NCI-H146 (cell line): ENCODE measurements at regions not wholly inside any gene's neighbourhood (a gene's known extent, or its start where the extent isn't known, plus 50 kb on each side); places are given as distances from the start of the nearest gene placed in this dataset.

ENCODE experiments used
- DNase-seq: peaks from one replicate; lab custom pipeline; 2025; lab: John Stamatoyannopoulos, UW

DNA sequence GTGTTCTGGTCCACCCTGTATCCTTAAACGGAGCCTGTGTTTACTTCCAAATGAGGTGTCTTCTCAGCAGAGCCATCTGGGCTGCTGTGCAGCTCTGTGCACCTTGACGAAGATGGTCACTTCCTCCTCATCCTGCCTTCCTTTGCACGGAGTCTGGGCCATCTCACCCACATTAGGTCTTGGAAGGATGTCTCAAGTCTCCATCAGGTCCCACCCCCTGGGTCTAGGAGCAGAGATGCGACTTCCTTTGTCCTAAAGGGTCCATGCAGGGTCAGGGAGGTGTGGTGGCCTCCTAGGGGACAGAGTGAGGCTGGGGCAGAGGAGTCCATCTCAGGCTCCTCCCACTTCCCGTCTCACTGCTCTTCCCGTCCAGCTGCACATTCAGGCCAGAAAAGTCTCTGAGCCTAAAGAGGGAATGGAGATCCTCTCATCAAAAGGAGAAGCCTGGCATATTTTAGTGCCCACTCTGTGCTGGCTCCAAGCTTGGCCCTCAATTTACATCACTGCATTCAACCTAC is 209.2 kb downstream of the MATN1 start:
- no peak for DNase-seq

DNA sequence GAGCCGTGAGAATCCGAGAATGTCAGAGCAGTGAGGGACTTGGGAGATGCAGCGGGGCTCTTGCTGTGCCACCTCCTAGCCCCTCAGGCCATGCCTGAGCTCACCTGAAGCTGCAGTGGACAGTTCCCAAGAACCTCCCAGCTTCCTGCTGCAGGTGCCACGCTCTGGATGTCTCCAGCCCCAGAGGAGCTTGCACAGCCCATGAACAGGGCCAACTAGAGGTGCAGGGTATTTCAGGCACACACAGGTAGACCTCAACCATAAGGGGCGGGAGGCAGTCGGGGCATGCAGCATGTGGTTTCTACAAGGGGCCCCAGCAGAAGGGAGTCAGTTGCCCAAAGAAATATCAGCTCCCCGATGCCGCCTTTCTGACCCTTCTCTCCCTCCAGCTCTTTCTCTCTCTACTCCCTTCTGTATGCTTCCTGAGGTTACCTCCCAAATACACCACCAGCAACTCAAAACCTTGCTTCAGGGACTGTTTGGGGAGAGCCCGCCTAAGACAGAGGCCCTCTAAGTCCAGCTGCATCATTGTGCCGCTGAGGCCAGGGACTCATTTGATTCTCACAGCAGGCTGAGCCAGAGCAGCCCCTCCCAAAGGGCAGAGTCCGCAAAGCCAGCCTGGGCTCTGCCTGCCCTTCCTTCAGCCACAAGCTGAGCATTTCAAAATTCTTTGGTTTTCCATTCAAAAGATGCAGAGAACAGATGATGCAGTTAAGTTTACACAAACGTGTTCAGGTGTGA is 209.8 kb downstream of the MATN1 start:
- DNase-seq, result no peak

DNA sequence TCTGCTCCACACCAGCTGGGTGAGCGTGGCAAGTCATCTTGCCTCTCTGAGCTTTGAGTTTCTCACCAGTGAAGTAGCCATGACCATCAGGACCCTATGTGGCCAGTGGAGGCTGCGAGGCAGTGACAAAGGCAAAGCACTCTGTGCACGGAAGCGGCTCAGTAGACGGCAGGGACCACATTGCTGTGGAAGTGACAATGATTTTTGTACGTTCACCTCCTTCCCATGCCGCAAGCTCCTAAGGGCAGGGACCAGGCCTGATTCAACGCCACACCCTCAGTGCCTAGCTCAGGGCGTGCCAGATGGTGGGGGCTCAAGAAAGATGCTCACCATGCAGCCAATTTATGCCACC is 210.5 kb downstream of the MATN1 start:
- DNase-seq, result no peak

DNA sequence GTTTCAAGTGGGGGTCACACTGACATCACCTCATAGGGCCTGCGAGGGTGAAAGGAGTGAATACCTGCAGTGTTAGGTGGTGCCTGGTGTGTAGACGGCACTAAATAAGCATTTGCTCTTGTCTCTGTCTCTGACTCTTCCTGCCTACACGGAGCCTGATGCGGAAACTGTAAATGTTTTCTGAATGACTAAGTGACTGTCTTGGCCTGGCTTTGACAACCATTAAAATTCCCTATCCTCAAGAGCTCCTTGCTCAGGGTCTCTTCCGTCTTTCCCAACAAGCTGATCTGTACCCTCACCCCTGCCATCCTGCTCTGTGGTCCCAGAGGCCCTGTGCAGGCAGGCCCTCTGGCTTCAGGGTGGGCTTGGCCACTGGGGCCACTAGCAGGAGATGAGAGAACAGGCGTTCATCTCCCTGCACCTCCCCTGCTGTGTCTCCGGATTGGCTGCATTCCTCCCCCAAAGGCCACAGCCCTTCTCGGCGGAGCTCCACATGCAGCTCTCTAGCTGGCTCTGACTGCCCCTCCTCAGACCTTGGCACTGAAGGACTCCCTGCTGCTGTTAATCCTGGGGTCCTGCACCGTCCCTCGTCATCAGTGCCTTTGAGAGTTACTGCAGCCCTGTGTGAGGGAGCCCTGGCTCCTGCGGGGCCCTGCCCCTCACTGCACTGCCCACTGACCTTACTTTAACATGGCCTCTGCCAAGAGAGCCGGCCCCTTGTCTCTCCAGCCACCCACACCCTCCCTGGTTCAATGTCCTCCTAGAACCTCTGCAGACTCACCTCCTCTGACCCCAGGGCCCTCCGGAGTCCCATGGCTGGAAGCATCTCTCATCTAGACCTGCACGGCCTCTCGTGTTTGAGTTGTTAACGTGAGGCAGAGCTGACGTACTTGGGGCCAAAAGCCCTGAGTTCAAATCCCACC is 211.1 kb downstream of the MATN1 start:
- no peak for DNase-seq

DNA sequence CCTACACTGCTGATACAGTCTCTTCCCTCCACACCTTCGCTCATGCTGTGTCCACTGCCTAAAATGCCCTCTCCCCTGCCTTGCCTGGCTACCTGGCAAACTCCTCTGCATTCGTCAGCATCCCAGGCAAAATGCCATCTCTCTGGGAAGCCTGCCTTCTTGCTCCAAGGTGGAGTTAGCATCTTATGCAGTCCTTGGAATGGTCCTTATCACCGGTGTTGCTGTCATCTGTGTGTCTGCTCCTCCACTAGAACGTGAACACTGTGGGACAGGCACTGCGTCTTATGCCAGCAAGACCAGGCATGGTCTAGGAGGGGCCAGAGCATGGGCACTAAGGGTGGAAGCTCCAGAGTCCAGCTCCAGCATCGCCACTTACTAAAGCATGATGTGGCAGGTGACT is 211.8 kb downstream of the MATN1 start:
- no peak for DNase-seq

DNA sequence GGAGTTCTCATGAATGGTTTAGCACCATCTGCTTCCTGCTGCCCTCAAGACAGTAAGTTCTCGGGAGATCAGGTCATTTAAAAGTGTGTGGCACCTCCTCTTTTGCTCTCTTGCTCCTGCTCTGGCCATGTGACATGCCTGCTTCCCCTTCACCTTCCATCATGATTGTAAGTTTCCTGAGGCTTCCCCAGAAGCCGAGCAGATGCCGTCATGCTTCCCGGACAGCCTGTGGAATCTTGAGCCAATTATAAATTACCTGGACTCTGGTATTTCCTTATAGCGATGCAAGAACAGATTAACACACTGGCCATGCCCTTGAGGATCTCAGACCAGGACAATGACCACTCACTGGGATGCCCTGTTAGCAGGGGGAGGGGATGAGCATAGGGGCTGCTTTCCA is 212.3 kb downstream of the MATN1 start:
- no peak for DNase-seq

DNA sequence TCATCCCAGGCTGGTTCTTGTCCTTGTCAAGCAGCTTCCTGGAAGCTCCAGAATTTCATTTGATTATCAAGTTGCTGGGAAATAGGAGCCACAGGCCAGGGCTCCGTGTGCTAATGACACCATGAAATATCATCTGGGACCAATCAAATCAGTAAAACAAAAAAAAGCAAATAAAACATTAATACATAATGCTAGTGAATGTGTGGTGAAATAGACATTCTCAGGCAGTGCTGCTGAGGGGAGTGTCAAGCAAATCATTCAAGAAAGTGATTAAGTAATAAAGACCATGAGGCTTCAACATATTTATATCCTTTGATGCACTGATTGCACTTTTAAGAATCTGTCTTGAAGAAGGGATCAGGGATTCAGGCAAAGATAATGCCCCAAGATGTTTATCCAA is 213.7 kb downstream of the MATN1 start:
- DNase-seq, result no peak

DNA sequence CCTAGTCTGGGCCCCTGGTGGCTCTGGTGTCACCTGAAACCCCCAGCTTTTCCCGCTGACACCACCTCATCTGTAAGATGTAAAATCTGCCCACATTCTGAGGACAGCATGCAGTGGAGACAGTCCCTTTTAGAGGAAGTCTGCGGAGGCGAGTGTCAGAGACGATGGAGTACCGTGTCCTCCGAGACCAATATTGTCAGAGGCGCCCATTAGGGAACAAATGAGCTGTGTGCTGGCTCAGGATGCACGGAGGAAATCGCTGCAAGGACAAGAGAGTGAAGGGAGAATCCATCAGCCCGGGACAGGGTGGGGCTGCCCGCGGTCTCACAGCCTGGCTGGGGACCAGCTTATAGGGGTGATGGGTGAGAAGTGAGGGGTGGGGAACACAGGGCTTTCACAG is 214.8 kb downstream of the MATN1 start:
- no peak for DNase-seq

DNA sequence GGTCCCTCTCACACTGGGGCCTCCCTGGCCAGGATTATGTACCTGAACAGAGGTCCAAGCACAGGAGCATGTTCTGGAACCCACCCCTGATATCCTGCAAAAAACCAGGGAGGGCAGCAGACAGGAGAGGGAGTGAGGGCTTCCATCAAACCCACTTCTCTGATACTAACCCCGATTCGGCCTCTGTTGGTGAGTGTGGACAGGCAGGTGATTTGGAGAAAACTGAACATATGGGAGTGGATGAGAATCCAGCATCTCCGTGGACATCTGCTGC is 215.3 kb downstream of the MATN1 start:
- no peak for DNase-seq

DNA sequence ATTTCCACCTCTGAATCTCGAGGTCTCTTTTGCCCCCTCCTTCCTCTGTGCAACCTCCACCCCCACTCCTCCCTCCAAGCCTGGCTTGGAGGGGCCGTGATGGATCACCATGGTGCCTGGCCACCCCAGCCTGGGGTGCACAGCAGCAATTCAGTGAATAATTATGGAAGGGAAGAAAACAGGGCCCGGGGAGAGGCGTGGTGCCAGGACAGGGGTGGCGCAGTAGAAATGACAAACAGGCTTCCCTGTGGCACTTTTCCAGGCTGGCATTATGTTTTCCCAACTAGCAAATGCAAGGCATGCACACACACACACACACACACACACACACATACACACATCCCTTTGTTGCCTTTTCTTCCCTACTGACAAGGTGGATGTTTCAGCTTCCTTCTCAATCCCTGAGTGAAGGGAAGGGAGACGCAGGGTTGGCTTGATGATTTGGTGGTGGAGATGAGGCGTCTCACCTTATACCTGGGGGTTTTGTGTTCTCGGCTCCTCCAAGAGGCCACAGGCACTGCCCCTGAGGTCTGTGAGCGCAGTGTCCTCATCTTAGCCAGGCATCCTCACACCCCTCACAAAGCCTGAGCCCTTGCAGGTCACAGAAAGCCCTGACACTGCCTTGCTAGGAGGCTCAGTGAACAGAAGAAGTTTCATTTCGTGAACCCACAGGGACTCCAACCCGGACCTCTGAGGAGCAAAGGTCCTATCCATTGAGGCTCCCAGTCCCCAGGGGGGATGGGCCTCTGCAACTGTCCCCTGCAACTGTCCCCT is 215.8 kb downstream of the MATN1 start:
- no peak for DNase-seq

DNA sequence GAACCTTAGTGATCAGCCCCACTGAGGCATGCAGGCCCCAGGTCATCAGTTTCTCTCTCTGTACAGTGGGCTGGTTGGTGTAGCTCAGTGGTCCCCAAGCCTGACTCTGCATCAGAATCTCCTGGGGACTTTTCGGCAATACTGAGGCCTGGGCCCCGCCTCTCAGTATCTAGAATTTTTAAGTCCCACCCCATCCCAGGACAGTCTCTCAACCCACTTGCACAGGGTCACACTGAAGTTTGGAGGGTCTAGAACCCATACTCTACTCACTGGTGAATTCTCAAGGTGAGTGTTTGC is 216.4 kb downstream of the MATN1 start:
- DNase-seq, result no peak

DNA sequence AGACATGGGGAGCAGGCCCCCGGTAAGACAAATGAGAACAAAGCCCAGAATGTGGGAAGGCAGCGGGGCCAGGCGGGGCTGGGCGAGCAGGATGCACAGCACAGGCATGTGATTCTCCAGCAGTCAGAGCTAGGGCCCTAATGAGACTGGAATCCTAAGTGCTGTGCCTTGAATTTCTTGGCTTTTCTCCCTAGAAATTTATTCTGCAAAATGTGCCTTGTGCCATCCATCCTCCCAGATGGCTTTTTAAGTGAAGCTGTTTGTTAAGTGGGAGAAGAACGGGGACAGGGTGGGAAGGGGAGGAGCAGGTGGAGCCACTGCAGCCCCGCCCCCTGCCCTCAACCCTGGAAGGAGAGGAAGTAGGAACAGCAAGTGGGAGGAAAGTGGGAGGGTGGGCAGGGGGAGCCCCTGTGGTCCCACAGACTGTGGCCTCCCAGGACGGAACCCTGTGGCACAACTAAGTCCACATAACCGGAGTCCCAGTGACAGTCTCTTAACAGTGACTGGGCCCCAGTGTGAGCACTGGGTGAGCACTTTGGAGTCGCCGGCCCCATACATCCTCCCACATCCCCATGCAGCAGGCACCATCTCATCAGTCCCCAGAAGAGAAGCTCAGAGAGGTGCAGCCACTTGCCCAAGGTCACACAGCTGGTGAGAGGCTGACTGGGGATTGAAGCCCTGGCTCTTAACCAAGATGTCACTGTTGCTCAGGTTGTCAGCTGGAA is 216.9 kb downstream of the MATN1 start:
- no peak for DNase-seq

DNA sequence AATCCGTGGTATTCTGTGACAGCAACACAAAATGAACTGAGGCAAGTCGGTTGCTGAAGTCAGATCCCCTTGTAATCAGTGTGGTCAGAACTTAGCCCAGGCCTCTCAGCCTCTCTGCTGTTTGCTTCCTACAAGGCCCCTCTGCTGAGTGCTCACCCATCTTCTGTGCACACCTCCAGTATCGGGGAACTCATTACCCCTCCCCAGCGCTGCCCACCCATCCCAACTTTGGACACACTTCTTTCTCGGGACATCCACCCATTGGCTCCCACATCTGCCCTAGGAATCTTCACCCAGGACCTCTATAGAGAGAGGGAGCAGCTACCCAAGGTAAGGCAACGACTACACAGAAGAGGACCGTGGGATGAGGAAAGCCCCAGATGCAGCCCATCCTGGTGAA is 217.5 kb downstream of the MATN1 start:
- DNase-seq, result no peak

DNA sequence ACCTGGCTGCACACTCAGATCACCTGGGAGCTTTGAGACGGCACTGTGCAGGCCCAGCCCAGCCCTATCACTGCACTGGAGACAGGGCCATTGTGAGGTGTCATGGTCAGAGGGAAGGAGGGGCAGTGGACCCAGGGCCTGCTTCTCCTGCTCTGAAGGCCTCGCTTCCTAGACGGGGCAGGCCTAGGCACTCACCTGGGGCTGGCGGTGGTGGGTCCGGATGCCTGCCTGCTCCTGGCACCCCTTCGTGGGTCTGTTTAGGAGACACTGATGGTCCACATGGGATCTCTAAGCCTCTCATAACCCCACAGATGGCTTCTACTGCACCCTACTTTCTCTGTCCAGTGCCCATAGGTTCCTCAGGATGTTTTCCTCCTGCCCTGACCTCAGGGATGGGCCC is 230.9 kb downstream of the MATN1 start:
- no peak for DNase-seq

DNA sequence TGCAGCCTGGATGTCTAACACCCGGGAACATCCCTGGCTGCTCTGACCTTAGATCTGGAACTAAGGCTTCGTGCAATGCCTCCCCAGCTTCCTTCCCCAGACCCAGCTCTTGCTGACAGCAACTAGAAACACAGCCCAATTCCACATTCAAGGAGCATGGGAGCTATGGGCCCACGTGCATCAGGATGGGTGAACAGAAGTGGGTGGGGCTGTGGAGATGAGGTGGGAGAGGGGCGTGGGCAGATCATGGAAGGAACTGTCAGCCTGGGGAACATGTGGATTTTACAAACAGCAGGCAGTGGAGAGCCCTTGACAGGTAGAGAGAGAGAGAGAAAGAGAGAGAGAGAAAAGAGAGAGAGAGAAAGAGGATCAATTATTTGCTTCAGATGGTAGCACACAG is 231.6 kb downstream of the MATN1 start:
- no peak for DNase-seq

DNA sequence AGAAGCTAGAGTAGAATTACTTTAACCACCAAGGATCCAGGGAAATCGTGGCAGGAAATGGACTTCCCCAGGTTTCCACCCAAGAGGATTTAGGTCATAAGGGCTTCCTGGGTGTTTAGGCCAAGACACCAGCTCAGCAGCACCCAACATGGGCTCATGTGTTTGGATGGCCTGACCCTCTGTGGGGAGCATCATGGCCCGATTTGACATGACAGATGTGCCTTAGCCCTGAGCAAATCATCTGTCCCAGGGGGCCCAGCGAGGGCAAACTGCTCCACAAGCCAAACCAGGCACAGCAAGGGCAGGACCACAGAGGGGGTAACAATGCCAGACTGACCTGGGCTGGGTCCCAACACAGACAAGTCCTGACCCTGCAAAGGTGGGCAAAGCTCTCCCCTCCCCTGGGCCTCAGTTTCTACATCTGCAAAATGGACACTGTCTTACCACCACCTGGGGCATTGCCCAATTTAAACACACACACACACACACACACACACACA is 232.8 kb downstream of the MATN1 start:
- DNase-seq, result no peak

DNA sequence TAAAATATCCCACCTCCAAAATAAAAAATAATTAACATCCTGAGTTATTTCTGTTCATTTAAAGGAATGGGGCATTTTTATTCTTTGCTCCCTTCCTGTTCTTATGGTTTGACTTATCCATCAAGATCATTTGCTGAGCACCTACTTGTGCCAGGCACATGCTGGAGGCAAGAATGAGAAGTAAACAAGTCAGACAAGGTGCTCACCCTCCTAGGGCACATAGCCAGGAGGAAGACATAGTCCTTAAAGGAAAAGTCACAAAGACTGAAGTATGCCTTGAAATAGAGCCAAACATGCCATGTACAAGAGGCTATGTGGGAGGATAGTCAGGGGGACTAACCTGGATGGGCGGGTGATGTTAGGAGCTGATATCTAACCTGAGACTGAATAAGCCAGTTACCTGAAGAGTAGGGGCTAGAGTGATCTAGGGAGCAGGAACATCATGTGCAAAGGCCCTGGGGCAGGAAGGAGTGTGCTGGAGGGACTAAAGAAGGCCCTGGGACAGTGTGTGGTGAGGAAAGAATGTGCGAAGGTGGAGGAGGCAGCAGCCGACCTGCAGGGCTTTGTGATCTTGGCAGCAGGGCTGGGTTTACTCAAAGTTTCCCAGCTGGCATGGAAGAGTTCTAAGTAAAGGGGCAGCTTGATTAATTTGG is 233.5 kb downstream of the MATN1 start:
- no peak for DNase-seq

DNA sequence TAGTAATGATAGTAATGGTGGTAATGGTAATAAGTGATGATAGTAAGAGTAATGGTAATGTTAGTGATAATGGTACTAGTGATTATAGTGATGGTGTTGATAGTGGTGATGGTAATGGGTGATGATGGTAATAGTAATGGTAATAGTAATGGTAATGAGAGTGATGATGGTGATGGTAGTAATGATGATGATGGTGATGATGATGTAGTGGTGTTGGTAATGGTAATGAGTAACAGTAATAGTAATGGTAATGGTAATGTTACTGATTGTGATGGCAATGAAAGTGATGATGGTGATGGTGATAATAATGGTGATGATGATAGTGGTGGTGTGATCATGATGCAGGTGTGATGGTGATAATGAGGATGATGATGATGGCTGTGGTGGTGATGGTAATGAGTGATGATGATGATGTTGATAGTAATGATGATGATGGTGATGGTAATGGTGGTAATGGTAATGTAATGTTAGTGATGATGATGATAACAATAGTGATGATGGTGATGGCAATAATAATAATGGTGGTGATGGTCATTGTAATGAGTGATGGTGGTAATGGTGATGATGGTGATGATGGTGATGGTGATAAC is 235.0 kb downstream of the MATN1 start:
- no peak for DNase-seq

DNA sequence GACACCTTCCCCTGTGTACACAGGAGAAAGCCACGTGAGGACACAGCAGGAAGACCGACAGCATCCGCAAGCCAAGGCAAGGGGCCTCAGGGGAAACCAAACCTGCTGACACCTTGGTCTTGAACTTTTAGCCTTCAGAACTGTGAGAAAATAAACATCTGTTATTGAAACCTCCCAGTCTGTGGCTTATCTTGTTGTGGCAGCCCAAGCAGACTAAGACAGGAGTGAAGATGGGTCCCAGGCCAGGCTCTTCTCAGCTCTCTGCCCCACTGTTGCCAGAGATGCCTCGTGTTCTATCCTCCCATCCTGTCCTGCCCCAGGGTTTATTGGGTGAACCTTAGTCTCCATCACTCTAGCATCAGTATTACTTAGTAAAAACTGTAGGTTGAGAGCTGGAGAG is 236.3 kb downstream of the MATN1 start:
- DNase-seq, result no peak

DNA sequence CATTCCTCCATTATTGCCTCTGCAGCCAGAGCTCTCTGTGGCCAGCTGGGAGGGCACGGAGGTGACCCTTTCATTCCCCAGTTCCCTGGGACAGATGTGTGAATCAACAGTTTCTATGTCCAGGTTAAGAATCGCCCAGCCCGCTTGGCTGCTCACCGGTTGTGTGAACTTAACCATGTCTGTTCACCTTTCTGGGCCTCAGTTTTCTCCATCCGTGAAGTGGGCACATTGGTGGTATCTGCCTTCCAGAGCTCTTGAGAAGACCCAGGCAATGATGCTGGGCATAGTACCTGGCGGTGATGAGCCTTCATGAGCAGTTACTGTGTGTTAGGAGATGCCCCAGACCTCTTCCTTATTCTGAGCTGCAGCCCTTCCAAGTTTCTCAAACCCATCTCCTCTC is 238.3 kb downstream of the MATN1 start:
- DNase-seq, result no peak

DNA sequence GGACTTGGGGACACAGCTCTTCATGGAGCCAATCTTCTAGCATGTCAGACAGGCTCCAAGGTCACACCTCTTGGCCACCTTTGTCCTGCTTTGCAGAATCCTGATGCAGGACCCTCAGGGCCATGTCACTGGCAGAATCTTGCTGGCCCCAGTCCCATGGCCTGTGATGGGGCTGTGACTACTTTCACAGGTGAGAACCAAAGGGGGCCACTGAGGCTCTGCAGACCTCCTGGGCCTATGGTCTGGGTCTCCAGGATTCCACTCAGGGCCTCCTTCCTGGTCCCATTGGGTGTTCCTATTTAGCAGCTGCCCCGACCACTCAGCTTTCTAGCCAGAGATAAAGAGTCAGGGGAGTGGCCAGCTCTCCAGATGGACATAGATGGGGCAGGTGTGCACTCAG is 238.7 kb downstream of the MATN1 start:
- no peak for DNase-seq
